HEK293T (cell line): ENCODE measurements at regions not wholly inside any gene's neighbourhood (a gene's known extent, or its start where the extent isn't known, plus 50 kb on each side); places are given as distances from the start of the nearest gene placed in this dataset.

Source experiments
- CTCF ChIA-PET: fragments of 350-600 bp; formaldehyde crosslinking; extraction: SDS; loops from one replicate; lab custom pipeline; 2021; ENCODE audit warnings: antibody characterized with exemption, inconsistent platforms; lab: Yijun Ruan, JAX
- POLR2A ChIA-PET: fragments of 350-600 bp; formaldehyde crosslinking; extraction: SDS; loops from one replicate; lab custom pipeline; 2020; ENCODE audit warnings: antibody characterized with exemption, inconsistent platforms; lab: Yijun Ruan, JAX
- DNase-seq: peaks from one replicate; pipeline ENCODE4 v3.0.0; 2012; ENCODE audit warnings: mixed read lengths; ENCODE audit errors: extremely low spot score
- ARNT ChIP-seq: fragments of 450-650 bp; IDR thresholded peaks from 2 replicates; pipeline ENCODE4 v1.6.1; 2017; ENCODE audit warnings: mild to moderate bottlenecking
- BHLHE40 ChIP-seq: fragments of 450-650 bp; IDR thresholded peaks from 2 replicates; pipeline ENCODE4 v1.6.1; 2016; ENCODE audit warnings: mild to moderate bottlenecking, moderate library complexity, borderline replicate concordance
- CTBP1 ChIP-seq: fragments of 450-650 bp; IDR thresholded peaks from 2 replicates; pipeline ENCODE4 v1.6.1; 2016; ENCODE audit warnings: borderline replicate concordance
- ELF4 ChIP-seq: fragments of 450-650 bp; IDR thresholded peaks from 2 replicates; pipeline ENCODE4 v1.6.1; 2017; ENCODE audit warnings: antibody characterized with exemption
- FOXA1 ChIP-seq: fragments of 450-650 bp; IDR thresholded peaks from 2 replicates; pipeline ENCODE4 v1.6.1; 2016; ENCODE audit warnings: mild to moderate bottlenecking
- FOXK2 ChIP-seq: fragments of 450-650 bp; IDR thresholded peaks from 2 replicates; pipeline ENCODE4 v1.6.1; 2016; ENCODE audit warnings: mild to moderate bottlenecking
- FOXM1 ChIP-seq: fragments of 450-650 bp; IDR thresholded peaks from 2 replicates; pipeline ENCODE4 v1.6.1; 2017; ENCODE audit warnings: mild to moderate bottlenecking, borderline replicate concordance
- HDGF ChIP-seq: fragments of 450-650 bp; IDR thresholded peaks from 2 replicates; pipeline ENCODE4 v1.6.1; 2017; ENCODE audit warnings: antibody characterized with exemption, borderline replicate concordance
- L3MBTL2 ChIP-seq: fragments of 450-650 bp; conservative IDR thresholded peaks from 2 replicates; pipeline ENCODE4 v1.6.1; 2016; ENCODE audit warnings: mild to moderate bottlenecking
- LEF1 ChIP-seq: fragments of 450-650 bp; IDR thresholded peaks from 2 replicates; pipeline ENCODE4 v1.6.1; 2017; ENCODE audit warnings: mild to moderate bottlenecking, borderline replicate concordance
- NFRKB ChIP-seq: fragments of 450-650 bp; IDR thresholded peaks from 2 replicates; pipeline ENCODE4 v1.6.1; 2016; ENCODE audit warnings: mild to moderate bottlenecking, moderate library complexity
- PKNOX1 ChIP-seq: fragments of 450-650 bp; IDR thresholded peaks from 2 replicates; pipeline ENCODE4 v1.6.1; 2016
- SP1 ChIP-seq: fragments of 450-650 bp; IDR thresholded peaks from 2 replicates; pipeline ENCODE4 v1.6.1; 2017
- SUZ12 ChIP-seq: fragments of 450-650 bp; IDR thresholded peaks from 2 replicates; pipeline ENCODE4 v1.6.1; 2016; ENCODE audit warnings: mild to moderate bottlenecking
- TARDBP ChIP-seq: fragments of 450-650 bp; IDR thresholded peaks from 2 replicates; pipeline ENCODE4 v1.6.1; 2016
- ZNF384 ChIP-seq: fragments of 450-650 bp; IDR thresholded peaks from 2 replicates; pipeline ENCODE4 v1.6.1; 2016

DNA sequence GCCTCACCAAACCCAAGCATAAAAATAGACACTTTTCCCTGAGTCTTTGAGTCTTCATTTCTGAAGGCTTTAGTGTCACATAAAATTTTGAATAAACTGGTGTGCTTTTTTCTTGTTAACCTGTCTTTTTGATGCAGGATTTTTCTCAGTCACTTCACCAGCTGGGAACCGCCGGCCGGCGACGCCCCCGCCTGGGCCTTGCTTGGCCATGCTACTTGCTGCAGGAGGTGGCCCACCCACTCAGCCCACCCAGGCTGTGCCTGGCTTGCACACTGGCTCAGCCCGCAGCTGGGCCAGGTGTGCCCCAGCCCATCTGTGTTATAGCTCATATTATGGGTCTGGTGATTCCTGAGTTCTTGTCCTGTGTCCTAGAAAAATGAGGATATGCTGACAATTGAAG lies 247.4 kb upstream of the CACNA2D1 start:
- ChIA-PET POLR2A (no interaction called here), CTCF (interaction anchor here (0.6 kb wide), 1 partner anchor 16 kb away, joined by 3 read pairs; no protein-coding TSS in a partner anchor)
- no peak for DNase-seq
- TF ChIP-seq SP1 (no peak), ELF4 (no peak), LEF1 (no peak), PKNOX1 (no peak), FOXK2 (no peak)

DNA sequence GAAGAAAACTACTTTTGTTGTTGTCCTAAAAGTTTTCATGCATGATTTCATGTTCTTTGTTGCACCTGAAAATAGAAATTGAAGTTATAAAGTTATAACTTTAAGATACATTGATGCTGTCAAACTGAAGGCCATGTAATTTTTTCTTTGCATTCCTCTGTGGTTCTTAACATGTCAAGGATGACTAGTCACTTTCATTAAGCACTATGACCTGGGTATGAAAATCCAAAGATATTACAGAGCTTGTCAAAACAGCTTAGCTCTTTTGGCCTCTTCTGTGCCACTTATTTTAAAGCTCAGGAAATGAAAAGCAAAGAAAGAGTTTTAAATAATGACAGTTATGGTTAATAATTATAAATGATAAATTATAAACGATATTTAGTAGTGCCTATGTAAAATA lies 241.6 kb upstream of the CACNA2D1 start:
- ChIA-PET POLR2A (no interaction called here), CTCF (no interaction called here)
- DNase-seq: no peak
- TF ChIP-seq BHLHE40 (no peak), SUZ12 (no peak), FOXK2 (no peak), ELF4 (no peak), LEF1 (no peak), ARNT (no peak), HDGF (no peak), PKNOX1 (no peak), CTBP1 (no peak), FOXA1 (no peak), ZNF384 (no peak), FOXM1 (no peak), TARDBP (no peak), SP1 (no peak), NFRKB (no peak)

DNA sequence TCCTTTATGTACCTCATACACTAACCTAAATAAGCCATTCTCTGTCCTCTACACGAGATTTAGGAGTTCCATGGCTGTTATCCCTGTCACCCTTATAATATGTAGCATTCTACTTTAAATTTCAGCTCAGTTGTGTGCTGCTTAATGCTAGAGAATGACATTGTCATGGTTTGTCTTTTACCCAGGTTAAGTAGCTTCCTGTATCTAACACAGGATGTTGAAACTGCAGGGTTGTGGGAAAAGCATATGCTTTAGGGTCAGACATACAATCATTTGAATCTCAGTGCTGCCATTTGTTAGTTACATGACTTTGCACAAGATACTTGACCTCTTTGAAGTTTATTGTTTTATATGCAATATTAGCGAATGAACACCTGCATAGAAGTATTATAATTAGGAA lies 235.1 kb upstream of the CACNA2D1 start:
- TF ChIP-seq HDGF: no peak
- TF ChIP-seq SP1: no peak
- TF ChIP-seq L3MBTL2: no peak
- no peak for TF ChIP-seq ARNT
- no peak for TF ChIP-seq FOXA1
- no peak for TF ChIP-seq PKNOX1
- TF ChIP-seq NFRKB: no peak
- TF ChIP-seq FOXM1: no peak
- TF ChIP-seq CTBP1: no peak
- TF ChIP-seq TARDBP: no peak
- no peak for TF ChIP-seq ELF4
- no peak for TF ChIP-seq LEF1
- no peak for TF ChIP-seq BHLHE40
- TF ChIP-seq SUZ12: no peak
- no peak for TF ChIP-seq FOXK2
- TF ChIP-seq ZNF384: no peak
- POLR2A ChIA-PET: no interaction called here
- CTCF ChIA-PET: interaction anchor here (0.6 kb wide), 1 partner anchor 1177 kb away, joined by 3 read pairs; no protein-coding TSS in a partner anchor
- DNase-seq: no peak

- ChIA-PET CTCF (interaction anchor here (0.6 kb wide), 1 partner anchor 1176 kb away, joined by 3 read pairs; no protein-coding TSS in a partner anchor), POLR2A (no interaction called here)
- DNase-seq: no peak
Observed at GRCh38 chr7:82678259-82678658, 234.7 kb upstream of the CACNA2D1 start.

DNA sequence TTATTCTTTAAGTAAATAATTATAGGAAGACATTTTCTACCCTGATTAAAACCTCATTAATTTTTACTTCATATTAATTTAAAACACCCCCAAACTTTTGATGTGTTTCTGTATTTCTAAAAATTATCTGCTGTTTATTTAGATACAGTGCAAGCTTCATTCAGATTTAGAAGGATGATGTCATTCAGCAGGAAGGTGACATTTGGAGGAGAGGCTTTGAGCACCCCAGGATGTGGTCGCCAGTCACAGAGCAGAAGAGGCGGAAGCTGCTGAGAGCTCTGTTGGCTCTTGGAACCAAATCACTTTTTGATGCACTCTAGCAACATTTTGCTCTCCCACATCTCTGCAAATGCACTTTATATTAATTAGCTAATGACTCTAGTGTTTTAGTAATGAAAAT lies 233.9 kb upstream of the CACNA2D1 start:
- ChIA-PET CTCF (no interaction called here), POLR2A (no interaction called here)
- no peak for DNase-seq
- no peak for TF ChIP-seq FOXK2
- no peak for TF ChIP-seq LEF1
- no peak for TF ChIP-seq FOXA1
- TF ChIP-seq HDGF: no peak
- TF ChIP-seq ARNT: no peak
- TF ChIP-seq ELF4: no peak
- no peak for TF ChIP-seq BHLHE40
- TF ChIP-seq CTBP1: no peak
- TF ChIP-seq PKNOX1: no peak
- TF ChIP-seq FOXM1: no peak
- TF ChIP-seq SP1: no peak
- no peak for TF ChIP-seq ZNF384
- no peak for TF ChIP-seq L3MBTL2
- TF ChIP-seq NFRKB: no peak
- TF ChIP-seq TARDBP: no peak
- no peak for TF ChIP-seq SUZ12

More at GRCh38 chr7:82678259-82678658, 234.7 kb upstream of the CACNA2D1 start:
- no peak for TF ChIP-seq FOXM1
- no peak for TF ChIP-seq TARDBP
- TF ChIP-seq ELF4: no peak
- TF ChIP-seq ZNF384: no peak
- no peak for TF ChIP-seq HDGF
- TF ChIP-seq CTBP1: no peak
- TF ChIP-seq FOXA1: no peak
- no peak for TF ChIP-seq L3MBTL2
- TF ChIP-seq NFRKB: no peak
